Thymus (tissue), 11 donors: ENCODE measurements at regions not wholly inside any gene's neighbourhood (a gene's known extent, or its start where the extent isn't known, plus 50 kb on each side); places are given as distances from the start of the nearest gene placed in this dataset.
"Not testable (repeated sequence)": the region's sequence is repeated elsewhere in the genome, so short reads cannot be mapped to it uniquely, and the experiment has no call there.

Experiments used
- DNase-seq, 9 donors: peaks; one replicate each; pipeline ENCODE4 v3.0.0-alpha.2; 2013; ENCODE audit warnings: low spot score in 9 of 9, low read depth in 6 of 9, missing footprints in 1 of 9
- H3K27ac ChIP-seq, 2 donors: one replicate each; pipeline ENCODE4 v1.5.1; 2013; ENCODE audit warnings: control low read depth in 1 of 2, low read depth in 1 of 2, low read length in 1 of 2, mild to moderate bottlenecking in 1 of 2, moderate library complexity in 1 of 2
- H3K27me3 ChIP-seq, 2 donors: one replicate each; pipeline ENCODE4 v1.5.1; 2013; ENCODE audit warnings: low read length in 1 of 2; ENCODE audit not compliant: control insufficient read depth in 2 of 2, insufficient read depth in 1 of 2
- H3K36me3 ChIP-seq, 2 donors: one replicate each; pipeline ENCODE4 v1.5.1; 2013; ENCODE audit warnings: low read length in 1 of 2, mild to moderate bottlenecking in 1 of 2, moderate library complexity in 1 of 2; ENCODE audit not compliant: control insufficient read depth in 2 of 2, insufficient read depth in 2 of 2
- H3K4me1 ChIP-seq, 2 donors: one replicate each; pipeline ENCODE4 v1.5.1; 2013; ENCODE audit warnings: low read length in 2 of 2; ENCODE audit not compliant: control insufficient read depth in 2 of 2, insufficient read depth in 2 of 2
- H3K4me3 ChIP-seq, 2 donors: one replicate each; pipeline ENCODE4 v1.5.1; 2013; ENCODE audit warnings: low read length in 2 of 2, control low read depth in 1 of 2, mild to moderate bottlenecking in 1 of 2
- H3K9me3 ChIP-seq, 2 donors: one replicate each; pipeline ENCODE4 v1.5.1; 2013; ENCODE audit warnings: low read length in 1 of 2, mild to moderate bottlenecking in 1 of 2; ENCODE audit not compliant: control insufficient read depth in 2 of 2, insufficient read depth in 1 of 2
- WGBS: extraction: QIAGEN DNeasy Blood & Tissue Kit; methylation state at CpG from one replicate; pipeline ENCODE4 v1.1.7; 2013; 5-methylcytosine and 5-hydroxymethylcytosine counted together
- donor health status: healthy.

DNA sequence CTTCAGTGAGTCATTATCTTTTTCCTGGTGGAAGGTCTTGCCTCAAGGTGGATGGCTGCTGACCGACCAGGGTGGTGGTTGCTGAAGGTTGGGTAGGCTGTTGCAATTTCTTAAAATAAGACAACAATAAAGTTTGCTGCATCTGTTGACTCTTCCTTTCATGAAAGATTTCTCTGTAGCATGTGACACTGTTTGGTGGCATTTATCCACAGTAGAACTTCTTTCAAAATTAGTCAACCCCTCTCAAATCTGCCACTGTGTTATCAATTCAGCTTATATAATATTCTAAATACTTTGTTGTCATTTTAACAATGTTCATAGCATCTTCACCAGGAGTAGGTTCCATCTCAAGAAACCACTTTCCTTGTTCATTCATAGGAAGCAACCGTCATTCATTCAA, 66.8 kb upstream of the ATXN1 start:
- DNase-seq, result no peak
- H3K4me1 ChIP-seq, result no peaks in the 10 kb centered on the region
- H3K9me3 ChIP-seq, result no peaks in the 10 kb centered on the region
- H3K36me3 ChIP-seq, result no peaks in the 10 kb centered on the region
- H3K27me3 ChIP-seq, result no peaks in the 10 kb centered on the region
- H3K4me3 ChIP-seq, result no peak overlapping the region
- H3K27ac ChIP-seq, result no peak overlapping the region
- WGBS, result 91% methylated on average over 2 of the region's 2 CpGs

DNA sequence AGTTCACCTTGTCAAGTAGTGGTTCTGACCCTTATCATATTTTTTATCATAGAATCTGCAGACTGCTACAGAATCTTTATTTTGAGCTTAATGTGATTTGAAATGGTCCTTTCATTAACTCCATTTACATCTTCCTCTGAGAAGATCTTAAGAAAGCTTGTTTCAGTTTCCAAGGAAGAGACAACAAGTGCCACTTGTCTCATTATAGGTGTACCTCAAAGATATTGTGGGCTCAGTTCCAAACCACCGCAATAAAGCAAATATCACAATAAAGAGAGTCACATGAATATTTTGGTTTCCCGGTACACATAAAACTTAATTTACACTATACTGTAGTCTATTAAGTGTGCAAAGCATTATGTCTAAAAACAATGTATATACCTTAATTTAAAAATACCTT, 66.4 kb upstream of the ATXN1 start:
- Histone ChIP-seq H3K27me3 (no peaks in the 10 kb centered on the region), H3K36me3 (no peaks in the 10 kb centered on the region), H3K27ac (no peak overlapping the region), H3K4me3 (no peak overlapping the region), H3K9me3 (no peaks in the 10 kb centered on the region), H3K4me1 (no peaks in the 10 kb centered on the region)
- WGBS, result 21% methylated on average over 2 of the region's 2 CpGs
- no peak for DNase-seq

DNA sequence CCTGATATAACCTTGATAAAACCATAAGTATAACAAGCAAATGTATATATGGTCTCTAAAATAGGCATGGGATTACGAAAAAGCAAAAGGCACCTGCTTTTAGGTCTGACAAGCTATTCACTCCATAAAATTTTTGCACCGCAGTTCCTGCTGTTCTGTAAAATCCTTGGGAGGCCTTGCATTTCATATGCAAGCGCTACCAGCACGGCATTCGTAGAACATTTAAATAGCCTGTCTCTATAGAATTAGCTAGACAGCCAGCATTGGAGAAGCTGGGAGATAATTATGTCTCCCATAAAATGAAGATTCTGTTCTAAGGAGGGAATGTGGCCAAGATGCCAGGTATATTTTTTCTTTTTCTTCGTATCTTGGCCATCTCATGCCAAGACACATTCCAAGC, 64.5 kb upstream of the ATXN1 start:
- no peaks in the 10 kb centered on the region for H3K36me3 ChIP-seq
- no peaks in the 10 kb centered on the region for H3K4me1 ChIP-seq
- DNase-seq, result no peak
- H3K27ac ChIP-seq, result no peak overlapping the region
- H3K27me3 ChIP-seq, result no peaks in the 10 kb centered on the region
- 97% methylated on average over 6 of the region's 6 CpGs for WGBS
- H3K4me3 ChIP-seq, result no peak overlapping the region
- no peaks in the 10 kb centered on the region for H3K9me3 ChIP-seq

DNA sequence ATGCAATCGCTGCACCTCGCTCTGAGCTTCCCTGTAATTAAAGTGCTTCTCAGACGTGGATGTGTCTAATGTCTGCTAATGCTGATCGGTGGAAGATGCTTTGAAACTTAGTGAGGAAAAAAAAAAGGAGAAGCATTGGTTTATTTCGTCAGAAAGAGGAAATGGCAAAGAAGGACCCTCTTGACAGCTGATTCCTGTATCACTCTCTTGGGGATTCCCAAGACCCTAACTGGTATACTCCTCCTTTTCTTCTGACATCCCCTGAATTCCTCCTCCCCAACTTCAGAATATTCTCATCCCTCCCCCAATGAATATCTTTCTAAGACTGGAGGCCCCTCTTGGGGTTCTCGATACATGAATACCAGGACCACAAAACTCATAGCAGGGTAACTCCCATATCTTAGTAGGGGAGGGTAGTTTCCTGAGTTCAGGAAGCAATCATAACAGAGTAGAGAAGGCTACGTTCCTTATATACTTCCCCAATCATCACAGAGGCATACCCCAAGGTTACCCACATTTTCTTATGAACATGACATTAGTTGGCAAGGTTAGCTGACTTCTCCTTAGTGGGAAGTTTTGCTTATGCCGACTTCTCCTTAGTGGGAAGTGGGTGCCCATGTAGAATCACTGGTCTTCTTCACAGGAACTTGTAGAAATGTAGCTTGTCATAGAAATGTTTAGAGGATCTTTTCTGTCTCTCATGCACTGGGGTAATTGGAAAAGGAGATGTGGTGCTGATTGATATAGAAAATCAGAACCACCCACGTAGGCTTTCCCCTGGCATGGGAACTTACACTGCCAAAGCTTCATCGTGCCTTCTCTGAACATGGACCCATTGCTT, 63.8 kb upstream of the ATXN1 start:
- WGBS, result 44% methylated on average over 10 of the region's 10 CpGs

DNA sequence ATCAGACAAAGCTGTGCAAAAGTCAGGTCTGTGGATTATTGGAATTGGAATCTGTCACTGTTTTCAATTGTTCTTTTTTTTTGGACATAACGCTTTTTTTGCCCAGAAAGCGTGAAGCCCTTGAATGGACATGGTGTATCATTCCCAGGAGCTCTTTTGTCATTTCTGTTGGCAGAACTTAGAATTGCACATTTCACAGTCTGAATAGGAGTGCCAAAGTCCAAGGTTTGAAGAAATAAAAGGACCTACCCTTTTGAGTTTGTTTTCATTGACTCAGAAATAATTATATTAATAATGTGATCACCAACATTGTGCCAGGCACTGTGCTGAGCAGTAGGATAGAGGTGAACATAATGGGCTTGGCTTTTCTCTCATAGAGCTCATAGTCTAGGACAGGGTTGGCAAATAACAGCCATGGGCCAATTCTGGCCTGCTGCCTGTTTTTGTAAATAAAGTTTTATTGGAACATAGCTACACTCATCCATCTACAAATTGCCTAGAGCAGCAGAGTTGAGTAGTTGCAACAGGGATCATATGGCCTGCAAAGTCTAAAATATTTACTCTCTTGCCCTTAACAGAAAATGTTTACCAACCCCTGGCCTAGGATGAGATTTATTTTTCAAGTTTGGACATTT, 62.6 kb upstream of the ATXN1 start:
- WGBS, result 97% methylated on average over 2 of the region's 2 CpGs
- DNase-seq, result no peak
- H3K9me3 ChIP-seq, result no peaks in the 10 kb centered on the region
- no peak overlapping the region for H3K27ac ChIP-seq
- H3K36me3 ChIP-seq, result no peaks in the 10 kb centered on the region
- H3K27me3 ChIP-seq, result no peaks in the 10 kb centered on the region
- no peaks in the 10 kb centered on the region for H3K4me1 ChIP-seq
- H3K4me3 ChIP-seq, result no peak overlapping the region

More for the DNA sequence above, 63.8 kb upstream of the ATXN1 start:
- H3K9me3 ChIP-seq, result no peaks in the 10 kb centered on the region
- no peak overlapping the region for H3K4me3 ChIP-seq
- no peaks in the 10 kb centered on the region for H3K4me1 ChIP-seq
- H3K27me3 ChIP-seq, result no peaks in the 10 kb centered on the region
- no peak overlapping the region for H3K27ac ChIP-seq
- no peaks in the 10 kb centered on the region for H3K36me3 ChIP-seq
- DNase-seq, result no peak

DNA sequence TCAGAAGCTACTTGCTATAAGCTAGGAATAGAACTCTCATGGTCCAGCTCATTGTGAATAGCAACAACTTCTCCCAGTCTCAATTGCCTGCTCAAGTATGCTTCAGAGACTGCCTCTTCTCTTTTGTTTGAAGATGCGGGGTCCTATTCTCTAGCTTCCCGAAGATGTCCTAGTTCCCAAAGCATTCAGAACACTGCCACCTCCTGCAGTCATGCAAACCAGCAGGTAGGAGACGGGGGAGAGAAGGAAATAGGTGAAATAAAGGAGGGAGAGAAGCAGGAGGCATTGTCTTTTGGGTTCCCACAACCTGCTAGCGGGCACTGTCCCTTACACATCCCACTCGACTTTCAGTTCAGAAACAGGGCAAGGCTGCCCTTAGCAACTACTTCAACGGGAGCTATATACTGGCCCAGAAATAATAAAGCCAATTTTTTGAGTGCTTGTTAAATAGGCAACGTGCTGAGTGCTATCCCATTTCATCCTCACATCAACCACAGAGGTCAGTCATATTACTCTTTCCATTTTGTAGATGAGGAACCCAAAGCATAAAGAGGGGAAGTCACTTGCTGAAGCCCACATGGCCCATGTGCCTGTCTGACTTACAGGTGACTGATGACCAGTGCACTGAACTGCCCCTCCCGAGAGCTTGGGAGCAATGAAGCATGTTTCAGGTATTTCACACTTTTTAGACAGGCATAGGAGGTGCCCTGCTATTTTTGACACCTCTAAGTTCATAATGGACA, 61.9 kb upstream of the ATXN1 start:
- Histone ChIP-seq H3K9me3 (no peaks in the 10 kb centered on the region), H3K36me3 (no peaks in the 10 kb centered on the region), H3K4me3 (no peak overlapping the region), H3K4me1 (no peaks in the 10 kb centered on the region), H3K27ac (no peak overlapping the region), H3K27me3 (no peaks in the 10 kb centered on the region)
- 90% methylated on average over 8 of the region's 8 CpGs for WGBS
- DNase-seq, result no peak

DNA sequence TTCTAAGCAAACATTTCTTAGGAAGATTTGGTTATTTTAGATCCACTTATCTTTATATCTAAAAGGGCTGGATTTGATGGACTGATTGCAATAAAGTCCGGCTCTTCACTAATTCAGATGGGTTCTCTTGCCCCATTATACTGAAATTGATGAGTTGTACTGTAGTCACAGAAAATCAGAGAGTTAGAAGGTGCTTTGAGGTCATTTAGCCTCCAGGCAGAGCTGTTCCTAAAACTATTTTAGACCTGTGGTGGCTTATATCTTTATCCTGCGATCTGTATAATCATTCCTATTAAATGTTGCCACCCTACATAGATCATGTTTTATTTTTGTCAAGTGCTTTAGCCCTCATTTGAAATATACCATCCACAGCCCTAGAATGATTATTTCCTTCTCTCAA, 61.3 kb upstream of the ATXN1 start:
- no peak overlapping the region for H3K27ac ChIP-seq
- no peaks in the 10 kb centered on the region for H3K9me3 ChIP-seq
- no peaks in the 10 kb centered on the region for H3K27me3 ChIP-seq
- H3K4me1 ChIP-seq, result no peaks in the 10 kb centered on the region
- no peak for DNase-seq
- H3K36me3 ChIP-seq, result no peaks in the 10 kb centered on the region
- 98% methylated on average over 2 of the region's 2 CpGs for WGBS
- H3K4me3 ChIP-seq, result no peak overlapping the region

DNA sequence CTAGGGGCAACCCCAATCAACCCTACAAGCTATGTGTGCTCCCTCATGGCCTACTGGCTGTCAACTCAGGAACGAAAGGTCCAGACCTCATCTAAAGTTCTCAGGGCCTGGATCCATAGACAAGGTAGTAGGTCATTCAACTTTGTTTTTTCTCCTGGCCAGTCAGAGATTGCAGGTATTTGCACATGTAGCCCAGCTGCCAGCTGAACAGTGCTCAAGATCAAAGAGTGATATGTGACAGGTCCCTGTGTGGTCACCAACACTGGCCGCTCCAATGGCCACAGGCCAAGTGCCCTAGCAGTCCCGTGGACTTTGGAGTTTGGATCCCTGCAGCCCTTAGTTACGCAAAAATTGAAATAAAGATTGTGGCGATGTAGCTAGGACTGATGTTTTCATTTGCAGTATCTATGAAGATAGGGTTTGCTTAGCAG, 60.6 kb upstream of the ATXN1 start:
- DNase-seq, result no peak
- Histone ChIP-seq H3K9me3 (no peaks in the 10 kb centered on the region), H3K4me1 (no peaks in the 10 kb centered on the region), H3K4me3 (no peak overlapping the region), H3K36me3 (no peaks in the 10 kb centered on the region), H3K27ac (no peak overlapping the region), H3K27me3 (no peaks in the 10 kb centered on the region)
- WGBS, result 88% methylated on average over 5 of the region's 5 CpGs

DNA sequence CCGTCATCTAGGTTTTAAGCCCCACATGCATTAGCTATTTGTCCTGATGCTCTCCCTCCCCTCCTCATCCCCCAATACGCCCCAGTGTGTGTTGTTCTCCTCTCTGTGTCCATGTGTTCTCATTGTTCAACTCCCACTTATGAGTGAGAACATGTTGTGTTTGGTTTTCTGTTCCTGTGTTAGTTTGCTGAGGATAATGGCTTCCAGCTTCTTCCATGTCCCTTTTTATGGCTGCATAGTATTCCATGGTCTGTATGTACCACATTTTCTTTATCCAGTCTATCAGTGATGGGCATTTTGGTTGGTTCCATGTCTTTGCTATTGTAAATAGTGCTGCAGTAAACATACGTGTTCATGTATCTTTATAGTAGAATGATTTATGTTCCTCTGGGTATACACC, 59.0 kb upstream of the ATXN1 start:
- not testable (repeated sequence) for H3K9me3 ChIP-seq, H3K36me3 ChIP-seq, H3K27me3 ChIP-seq, H3K27ac ChIP-seq, H3K4me3 ChIP-seq, DNase-seq, H3K4me1 ChIP-seq
- WGBS, result 97% methylated on average over 3 of the region's 3 CpGs
